RWPE2 (cell line): ENCODE measurements at regions not wholly inside any gene's neighbourhood (a gene's known extent, or its start where the extent isn't known, plus 50 kb on each side); places are given as distances from the start of the nearest gene placed in this dataset.
"Not testable (repeated sequence)": the region's sequence is repeated elsewhere in the genome, so short reads cannot be mapped to it uniquely, and the experiment has no call there.

Experiments
- ATAC-seq: fragments of 200-7000 bp; cut with Tn5 transposase; 3 replicates; pipeline ENCODE4 v1.9.1; 2021; ENCODE audit warnings: low read depth
- DNase-seq: peaks from one replicate; pipeline ENCODE4 v3.0.0-alpha.2; 2020; ENCODE audit warnings: low spot score
- H3K27ac ChIP-seq: fragments of 450-650 bp; 2 replicates; pipeline ENCODE4 v1.5.1; 2017; ENCODE audit warnings: mild to moderate bottlenecking; ENCODE audit not compliant: poor library complexity, severe bottlenecking
- H3K27me3 ChIP-seq: fragments of 250-450 bp; sonication (Bioruptor Pico); 2 replicates; pipeline ENCODE4 v1.5.1; 2021; ENCODE audit warnings: mild to moderate bottlenecking, moderate library complexity; ENCODE audit not compliant: insufficient read depth, poor library complexity, severe bottlenecking
- H3K36me3 ChIP-seq: fragments of 250-450 bp; sonication (Bioruptor Pico); 2 replicates; pipeline ENCODE4 v1.5.1; 2020; ENCODE audit warnings: low read depth, mild to moderate bottlenecking, moderate library complexity
- H3K4me1 ChIP-seq: fragments of 250-450 bp; sonication (Bioruptor Pico); 2 replicates; pipeline ENCODE4 v1.5.1; 2021; ENCODE audit warnings: mild to moderate bottlenecking, moderate library complexity; ENCODE audit not compliant: insufficient read depth, poor library complexity, severe bottlenecking
- H3K4me3 ChIP-seq: fragments of 250-450 bp; sonication (Bioruptor Pico); 2 replicates; pipeline ENCODE4 v1.5.1; 2021; ENCODE audit warnings: mild to moderate bottlenecking, moderate library complexity; ENCODE audit not compliant: severe bottlenecking
- H3K9me3 ChIP-seq: fragments of 250-450 bp; sonication (Bioruptor Pico); 2 replicates; pipeline ENCODE4 v1.5.1; 2021; ENCODE audit warnings: mild to moderate bottlenecking, moderate library complexity; ENCODE audit not compliant: severe bottlenecking
- TF ChIP-seq, protein P1 (sequence below): fragments of 450-650 bp; IDR thresholded peaks from one replicate; pipeline ENCODE4 v1.5.1; 2017; ENCODE audit warnings: mild to moderate bottlenecking, moderate library complexity; ENCODE audit not compliant: poor library complexity, severe bottlenecking

DNA sequence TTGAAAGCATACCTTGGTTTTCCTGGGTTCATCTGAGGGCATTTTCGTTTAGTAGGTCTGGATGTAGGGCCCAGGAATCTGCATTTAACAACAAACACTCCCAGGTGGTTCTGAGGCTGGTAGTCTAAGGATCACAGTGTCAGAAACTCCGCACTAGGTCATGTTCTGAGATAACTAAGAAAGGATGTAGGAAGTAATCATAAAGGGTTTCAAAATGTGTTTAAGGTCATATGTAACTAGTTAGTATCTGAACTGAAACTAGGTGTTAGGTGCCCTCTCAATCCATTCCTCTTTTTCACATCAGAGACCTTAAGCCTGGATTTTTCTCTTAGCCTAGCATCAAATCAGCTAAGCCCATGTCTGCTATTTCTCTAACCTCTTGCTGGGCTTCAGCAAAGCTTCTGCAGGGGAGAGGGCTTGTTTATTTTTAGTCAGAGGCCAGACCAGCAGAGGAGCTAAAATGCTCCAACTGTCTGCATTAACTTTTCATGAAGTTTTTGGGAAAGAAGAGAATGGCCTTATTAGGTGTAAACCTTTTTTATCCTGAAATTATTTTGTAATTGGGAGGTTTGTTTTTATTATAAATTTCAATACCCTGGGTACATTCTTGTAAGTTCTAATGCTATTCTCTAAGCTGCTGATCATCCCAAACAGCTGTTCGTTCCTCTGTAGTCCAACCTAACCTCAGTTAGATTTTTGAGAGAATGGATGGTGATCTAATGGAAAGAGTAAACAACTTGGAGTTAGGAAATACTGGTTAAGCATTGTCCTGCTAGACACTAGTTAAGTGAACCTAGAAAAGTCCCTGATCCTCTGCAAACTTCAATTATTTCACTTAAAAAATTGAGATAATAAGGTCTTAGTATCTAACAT is 262.8 kb upstream of the RFC3 start:
- Histone ChIP-seq H3K27ac (no peak overlapping the region), H3K27me3 (no peaks in the 10 kb centered on the region), H3K9me3 (no peaks in the 10 kb centered on the region), H3K4me3 (no peak overlapping the region), H3K4me1 (no peaks in the 10 kb centered on the region), H3K36me3 (no peaks in the 10 kb centered on the region)
- ATAC-seq, result no peak
- TF ChIP-seq, protein P1, sequence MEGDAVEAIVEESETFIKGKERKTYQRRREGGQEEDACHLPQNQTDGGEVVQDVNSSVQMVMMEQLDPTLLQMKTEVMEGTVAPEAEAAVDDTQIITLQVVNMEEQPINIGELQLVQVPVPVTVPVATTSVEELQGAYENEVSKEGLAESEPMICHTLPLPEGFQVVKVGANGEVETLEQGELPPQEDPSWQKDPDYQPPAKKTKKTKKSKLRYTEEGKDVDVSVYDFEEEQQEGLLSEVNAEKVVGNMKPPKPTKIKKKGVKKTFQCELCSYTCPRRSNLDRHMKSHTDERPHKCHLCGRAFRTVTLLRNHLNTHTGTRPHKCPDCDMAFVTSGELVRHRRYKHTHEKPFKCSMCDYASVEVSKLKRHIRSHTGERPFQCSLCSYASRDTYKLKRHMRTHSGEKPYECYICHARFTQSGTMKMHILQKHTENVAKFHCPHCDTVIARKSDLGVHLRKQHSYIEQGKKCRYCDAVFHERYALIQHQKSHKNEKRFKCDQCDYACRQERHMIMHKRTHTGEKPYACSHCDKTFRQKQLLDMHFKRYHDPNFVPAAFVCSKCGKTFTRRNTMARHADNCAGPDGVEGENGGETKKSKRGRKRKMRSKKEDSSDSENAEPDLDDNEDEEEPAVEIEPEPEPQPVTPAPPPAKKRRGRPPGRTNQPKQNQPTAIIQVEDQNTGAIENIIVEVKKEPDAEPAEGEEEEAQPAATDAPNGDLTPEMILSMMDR, result no peak
- DNase-seq, result no peak

DNA sequence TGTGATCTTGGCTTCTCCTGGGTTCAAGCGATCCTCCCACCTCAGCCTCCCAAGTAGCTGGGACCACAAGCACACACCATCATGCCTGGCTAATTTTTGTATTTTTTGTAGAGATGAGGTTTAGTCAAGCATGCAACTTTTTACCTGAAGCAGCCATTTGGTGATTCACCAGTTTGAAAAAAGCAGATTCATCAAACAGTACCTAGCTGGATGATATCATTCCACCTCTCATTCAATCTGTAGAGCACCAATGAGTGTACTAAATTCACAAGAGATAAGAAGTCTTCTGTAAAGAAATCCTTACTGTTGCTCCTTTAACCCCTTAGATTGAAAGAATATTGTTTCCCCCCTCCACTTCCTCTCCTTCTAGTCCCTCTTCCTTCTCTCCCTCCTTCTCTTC is 261.1 kb upstream of the RFC3 start:
- ATAC-seq (no peak), DNase-seq (no peak)
- Histone ChIP-seq H3K4me1 (no peaks in the 10 kb centered on the region), H3K27ac (no peak overlapping the region), H3K36me3 (no peaks in the 10 kb centered on the region), H3K9me3 (no peaks in the 10 kb centered on the region), H3K4me3 (no peak overlapping the region), H3K27me3 (no peaks in the 10 kb centered on the region)
- TF ChIP-seq, protein P1, result no peak

DNA sequence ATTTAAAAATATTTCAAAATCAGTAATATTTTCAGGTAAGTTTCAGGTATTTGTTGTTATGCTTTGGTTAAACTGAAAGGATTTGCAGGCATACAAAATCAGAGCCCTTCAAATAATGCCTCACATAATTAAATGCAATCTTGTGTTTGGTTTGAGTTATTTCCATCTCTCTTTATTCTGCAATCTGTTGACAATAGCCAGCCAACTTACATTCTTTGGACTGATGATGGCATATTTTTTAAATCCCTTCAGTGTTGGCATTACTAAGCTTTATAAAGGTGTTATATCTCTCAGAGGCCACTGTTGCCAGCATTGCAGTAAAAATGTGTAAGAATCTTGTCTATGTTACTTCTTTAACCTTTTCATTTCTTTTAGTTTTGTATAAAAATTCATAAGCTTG is 257.2 kb upstream of the RFC3 start:
- H3K9me3 ChIP-seq, result no peaks in the 10 kb centered on the region
- DNase-seq, result no peak
- no peaks in the 10 kb centered on the region for H3K4me1 ChIP-seq
- H3K27ac ChIP-seq, result no peak overlapping the region
- TF ChIP-seq, protein P1, result no peak
- no peaks in the 10 kb centered on the region for H3K27me3 ChIP-seq
- H3K36me3 ChIP-seq, result no peaks in the 10 kb centered on the region
- H3K4me3 ChIP-seq, result no peak overlapping the region
- ATAC-seq, result no peak

DNA sequence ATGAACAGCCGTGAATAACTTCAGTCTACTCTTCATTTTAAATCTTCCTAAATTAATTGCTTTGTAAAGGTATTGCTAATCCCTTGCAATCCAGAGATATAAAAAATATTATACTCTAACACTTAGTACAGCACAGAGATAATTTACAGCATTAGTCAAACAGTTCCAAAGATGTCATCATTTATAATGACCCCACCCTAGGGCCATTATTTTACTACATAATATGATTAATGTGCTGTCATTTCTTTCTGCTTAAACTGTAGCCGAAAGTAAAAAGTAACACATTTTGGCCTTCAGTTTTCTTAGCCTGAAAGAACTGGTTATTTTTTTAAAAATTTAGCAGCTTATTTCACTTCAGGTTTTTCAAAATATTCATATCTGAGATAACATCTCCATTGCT is 256.3 kb upstream of the RFC3 start:
- Histone ChIP-seq H3K4me3 (no peak overlapping the region), H3K9me3 (no peaks in the 10 kb centered on the region), H3K27me3 (no peaks in the 10 kb centered on the region), H3K4me1 (no peaks in the 10 kb centered on the region), H3K36me3 (no peaks in the 10 kb centered on the region), H3K27ac (no peak overlapping the region)
- no peak for DNase-seq
- no peak for ATAC-seq
- TF ChIP-seq, protein P1, result no peak

DNA sequence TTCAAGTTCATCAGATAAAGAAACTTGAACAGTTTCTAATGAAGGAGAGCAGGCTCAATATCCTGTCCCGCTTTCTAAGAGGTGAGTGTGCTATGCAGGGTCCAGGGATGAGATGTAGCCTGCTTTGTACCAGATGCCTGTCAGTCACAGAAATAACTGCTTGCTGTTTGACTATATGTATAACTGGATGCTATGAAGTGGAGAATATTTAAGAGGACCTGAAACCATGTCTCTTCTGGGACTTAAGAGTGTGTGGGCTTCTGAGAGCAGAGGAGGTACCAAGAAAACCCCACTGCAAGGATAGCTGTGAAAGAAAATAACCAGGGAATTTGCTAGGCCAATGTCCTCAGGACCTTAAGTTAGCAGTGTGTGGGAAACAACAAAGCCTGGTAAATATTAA is 246.3 kb upstream of the RFC3 start:
- H3K4me1 ChIP-seq, result no peaks in the 10 kb centered on the region
- no peaks in the 10 kb centered on the region for H3K9me3 ChIP-seq
- no peak overlapping the region for H3K27ac ChIP-seq
- DNase-seq (no peak), ATAC-seq (no peak)
- H3K4me3 ChIP-seq, result no peak overlapping the region
- H3K36me3 ChIP-seq, result no peaks in the 10 kb centered on the region
- TF ChIP-seq, protein P1, result no peak
- no peaks in the 10 kb centered on the region for H3K27me3 ChIP-seq

DNA sequence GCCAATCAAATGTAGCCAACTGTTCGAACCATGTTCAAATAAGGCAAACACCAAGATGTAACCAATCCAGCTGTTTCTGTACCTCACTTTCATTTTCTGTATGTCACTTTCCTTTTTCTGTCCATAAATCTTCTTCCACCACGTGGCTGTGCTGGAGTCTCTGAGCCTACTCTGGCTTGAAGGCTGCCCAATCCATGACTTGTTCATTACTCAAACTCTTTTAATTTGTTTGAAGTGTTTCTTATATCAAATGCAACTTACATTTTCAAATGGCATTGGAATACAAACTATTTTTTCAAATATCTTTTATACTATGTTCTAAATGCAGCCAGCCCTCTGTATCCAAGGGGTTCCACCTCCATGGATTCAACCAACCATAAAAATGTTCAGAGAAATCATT is 245.6 kb upstream of the RFC3 start:
- ATAC-seq, H3K27me3 ChIP-seq, H3K9me3 ChIP-seq, H3K27ac ChIP-seq, H3K36me3 ChIP-seq, H3K4me1 ChIP-seq, DNase-seq, H3K4me3 ChIP-seq: not testable (repeated sequence)
